SKM-1 (cell line): ENCODE measurements at regions not wholly inside any gene's neighbourhood (a gene's known extent, or its start where the extent isn't known, plus 50 kb on each side); places are given as distances from the start of the nearest gene placed in this dataset.
"Not testable (repeated sequence)": the region's sequence is repeated elsewhere in the genome, so short reads cannot be mapped to it uniquely, and the experiment has no call there.

Experiments used
- DNase-seq: peaks from one replicate; lab custom pipeline; 2025; ENCODE audit not compliant: unreplicated experiment; lab: John Stamatoyannopoulos, UW

GRCh38 chr17:83190601-83191387 is 111.4 kb downstream of the METRNL start:
- no peak for DNase-seq

GRCh38 chr17:83191388-83192160 is 112.2 kb downstream of the METRNL start:
- no peak for DNase-seq

- no peak for DNase-seq
These were observed 112.9 kb downstream of the METRNL start for GRCh38 chr17:83192161-83192788.

- DNase-seq = not testable (repeated sequence)
These were observed 113.5 kb downstream of the METRNL start for GRCh38 chr17:83192789-83193335.

GRCh38 chr17:83193336-83194185 is 114.2 kb downstream of the METRNL start:
- DNase-seq = no peak

GRCh38 chr17:83194186-83194561 is 114.8 kb downstream of the METRNL start:
- DNase-seq = no peak

GRCh38 chr17:83194761-83195329 is 115.4 kb downstream of the METRNL start:
- no peak for DNase-seq

- DNase-seq = no peak
These were observed 116.1 kb downstream of the METRNL start for GRCh38 chr17:83195330-83196023.

GRCh38 chr17:83196024-83196365 is 116.6 kb downstream of the METRNL start:
- no peak for DNase-seq

GRCh38 chr17:83196366-83196765 is 117.0 kb downstream of the METRNL start:
- DNase-seq = no peak

GRCh38 chr17:83196973-83197880 is 117.8 kb downstream of the METRNL start:
- no peak for DNase-seq

- no peak for DNase-seq
These were observed 119.2 kb downstream of the METRNL start for GRCh38 chr17:83198366-83199341.

GRCh38 chr17:83199500-83200201 is 120.2 kb downstream of the METRNL start:
- peak; percentile 95 for DNase-seq

GRCh38 chr17:83200231-83200699 is 120.9 kb downstream of the METRNL start:
- peak; percentile 24 for DNase-seq

- no peak for DNase-seq
These were observed 121.3 kb downstream of the METRNL start for GRCh38 chr17:83200751-83201150.

- no peak for DNase-seq
These were observed 122.0 kb downstream of the METRNL start for GRCh38 chr17:83201206-83202001.
